ENCODE measurements at regions not wholly inside any gene's neighbourhood (a gene's known extent, or its start where the extent isn't known, plus 50 kb on each side); places are given as distances from the start of the nearest gene placed in this dataset.

DNA sequence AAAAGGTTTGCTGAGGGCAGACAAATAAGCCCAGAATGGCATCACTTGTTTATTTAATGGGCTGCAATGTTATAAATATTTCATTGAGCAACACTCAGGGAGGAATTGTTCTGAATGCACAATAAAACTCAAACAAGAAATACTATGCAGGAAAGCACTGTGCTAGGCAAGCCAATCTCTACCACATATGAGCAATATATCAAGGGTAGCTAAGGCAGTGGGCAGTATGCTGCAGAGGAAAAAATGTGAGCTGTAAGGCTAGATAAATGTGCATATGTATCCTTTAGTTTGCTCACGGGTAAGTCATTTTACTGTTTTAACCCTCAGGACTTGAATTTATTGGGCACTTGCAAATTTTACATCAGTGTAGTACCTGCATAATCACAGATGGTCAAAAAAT, 349.6 kb downstream of the CDC14C start:
- no peak for DNase-seq
- H3K4me1 Mint-ChIP-seq, result no peaks in the 10 kb centered on the region
- TF ChIP-seq, protein P1, sequence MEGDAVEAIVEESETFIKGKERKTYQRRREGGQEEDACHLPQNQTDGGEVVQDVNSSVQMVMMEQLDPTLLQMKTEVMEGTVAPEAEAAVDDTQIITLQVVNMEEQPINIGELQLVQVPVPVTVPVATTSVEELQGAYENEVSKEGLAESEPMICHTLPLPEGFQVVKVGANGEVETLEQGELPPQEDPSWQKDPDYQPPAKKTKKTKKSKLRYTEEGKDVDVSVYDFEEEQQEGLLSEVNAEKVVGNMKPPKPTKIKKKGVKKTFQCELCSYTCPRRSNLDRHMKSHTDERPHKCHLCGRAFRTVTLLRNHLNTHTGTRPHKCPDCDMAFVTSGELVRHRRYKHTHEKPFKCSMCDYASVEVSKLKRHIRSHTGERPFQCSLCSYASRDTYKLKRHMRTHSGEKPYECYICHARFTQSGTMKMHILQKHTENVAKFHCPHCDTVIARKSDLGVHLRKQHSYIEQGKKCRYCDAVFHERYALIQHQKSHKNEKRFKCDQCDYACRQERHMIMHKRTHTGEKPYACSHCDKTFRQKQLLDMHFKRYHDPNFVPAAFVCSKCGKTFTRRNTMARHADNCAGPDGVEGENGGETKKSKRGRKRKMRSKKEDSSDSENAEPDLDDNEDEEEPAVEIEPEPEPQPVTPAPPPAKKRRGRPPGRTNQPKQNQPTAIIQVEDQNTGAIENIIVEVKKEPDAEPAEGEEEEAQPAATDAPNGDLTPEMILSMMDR (IDR thresholded peaks at IDR 0.05), result no peak
- H3K36me3 Mint-ChIP-seq (ENCODE audit: low read depth), result no peaks in the 10 kb centered on the region
- no peak overlapping the region for H3K4me3 Mint-ChIP-seq
- no peaks in the 10 kb centered on the region for H3K9me3 Mint-ChIP-seq
- no peak overlapping the region for H3K27ac Mint-ChIP-seq
- peaks cover 4% of the 10 kb centered on the region for H3K27me3 Mint-ChIP-seq (ENCODE audit: low read depth, poor library complexity)

DNA sequence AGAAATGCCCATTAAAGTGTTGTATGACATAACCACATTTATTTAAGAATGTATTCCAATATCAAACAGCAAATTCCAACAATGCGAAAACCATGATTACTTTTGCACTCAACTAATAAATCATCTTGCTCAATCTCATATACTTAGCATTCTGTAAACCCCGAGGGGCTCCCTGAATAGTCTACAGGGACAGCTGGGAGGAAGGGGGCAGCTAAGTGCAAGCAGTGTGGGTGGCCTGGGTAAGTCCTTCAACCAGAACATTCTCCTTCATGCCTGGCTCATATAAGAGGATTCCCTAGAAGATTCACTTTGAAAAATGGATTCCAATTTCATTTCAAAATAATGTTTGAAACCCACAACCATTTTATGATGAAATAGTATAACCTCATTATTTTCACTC, 355.5 kb downstream of the CDC14C start:
- Mint-ChIP-seq H3K4me3 (no peak overlapping the region), H3K27ac (no peak overlapping the region), H3K4me1 (peaks cover 8% of the 10 kb centered on the region), H3K9me3 (no peaks in the 10 kb centered on the region), H3K36me3 (ENCODE audit: low read depth) (no peaks in the 10 kb centered on the region), H3K27me3 (ENCODE audit: low read depth, poor library complexity) (no peaks in the 10 kb centered on the region)
- DNase-seq, result peak; percentile 5
- TF ChIP-seq, protein P1 (IDR thresholded peaks at IDR 0.05), result no peak

DNA sequence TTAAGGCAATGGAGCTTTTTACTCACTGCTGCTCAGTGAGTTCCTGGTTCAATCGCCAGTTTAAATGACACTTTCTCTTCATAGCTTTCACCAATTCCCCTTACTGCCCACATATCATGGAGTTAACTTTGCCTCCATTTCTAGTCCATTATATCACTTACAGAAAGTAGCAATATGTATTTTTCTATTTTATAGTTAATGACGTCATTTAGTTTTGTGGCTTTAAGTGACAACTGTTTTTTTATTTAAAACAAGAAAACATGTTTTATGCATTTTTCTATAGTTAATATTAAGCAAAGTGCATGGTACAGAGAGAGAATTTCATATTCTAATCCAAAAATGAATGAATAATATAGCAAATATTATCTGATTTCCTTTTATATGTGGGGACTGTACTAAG, 363.3 kb downstream of the CDC14C start:
- TF ChIP-seq, protein P1 (IDR thresholded peaks at IDR 0.05), result no peak

DNA sequence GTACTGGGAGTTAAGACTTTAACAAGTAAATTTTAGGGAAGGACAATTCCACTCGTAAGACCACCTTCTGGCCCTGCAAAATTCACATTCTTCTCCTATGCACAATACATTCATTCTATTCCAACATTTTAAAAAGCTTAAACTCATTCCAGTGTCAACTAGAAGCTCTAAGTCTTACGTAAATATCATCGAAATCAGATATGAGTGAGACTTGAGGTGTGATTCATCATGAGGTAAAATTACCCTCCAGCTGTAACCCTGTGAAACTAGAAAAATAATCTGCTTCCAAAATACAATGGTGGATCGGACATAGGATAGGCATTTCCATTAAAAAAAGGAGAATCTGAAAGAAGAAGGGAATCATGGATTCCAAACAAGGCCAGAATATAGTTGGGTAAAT, 370.3 kb downstream of the CDC14C start:
- no peak overlapping the region for H3K27ac Mint-ChIP-seq
- no peaks in the 10 kb centered on the region for H3K27me3 Mint-ChIP-seq (ENCODE audit: low read depth, poor library complexity)
- no peaks in the 10 kb centered on the region for H3K4me1 Mint-ChIP-seq
- H3K4me3 Mint-ChIP-seq, result no peak overlapping the region
- no peaks in the 10 kb centered on the region for H3K36me3 Mint-ChIP-seq (ENCODE audit: low read depth)
- no peak for DNase-seq
- peaks cover 3% of the 10 kb centered on the region for H3K9me3 Mint-ChIP-seq
- TF ChIP-seq, protein P1 (IDR thresholded peaks at IDR 0.05), result no peak

More for the DNA sequence above, 363.3 kb downstream of the CDC14C start:
- no peaks in the 10 kb centered on the region for H3K9me3 Mint-ChIP-seq
- H3K36me3 Mint-ChIP-seq (ENCODE audit: low read depth), result no peaks in the 10 kb centered on the region
- peaks cover 10% of the 10 kb centered on the region for H3K4me1 Mint-ChIP-seq
- no peak overlapping the region for H3K4me3 Mint-ChIP-seq
- DNase-seq, result no peak
- H3K27me3 Mint-ChIP-seq (ENCODE audit: low read depth, poor library complexity), result no peaks in the 10 kb centered on the region
- no peak overlapping the region for H3K27ac Mint-ChIP-seq

DNA sequence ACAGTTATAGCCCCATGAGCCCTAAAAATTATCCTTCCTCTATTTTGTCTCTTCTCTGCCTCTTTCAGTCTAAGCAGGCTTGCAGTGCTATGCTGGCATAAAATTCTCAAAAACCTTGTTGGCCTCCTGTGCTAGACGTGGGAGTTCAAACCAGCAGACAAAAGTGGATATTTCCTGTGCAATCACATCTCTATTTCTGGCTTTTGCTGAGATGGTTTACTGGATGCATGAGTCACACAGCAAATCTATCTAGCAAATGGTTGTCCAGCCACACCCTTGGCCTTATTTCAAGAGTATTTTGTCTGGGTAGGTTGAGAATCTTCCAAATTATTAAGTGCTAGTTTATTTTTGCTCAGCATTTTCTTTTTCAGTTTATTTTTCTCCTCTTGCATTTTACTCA, 370.8 kb downstream of the CDC14C start:
- no peaks in the 10 kb centered on the region for H3K36me3 Mint-ChIP-seq (ENCODE audit: low read depth)
- no peak overlapping the region for H3K27ac Mint-ChIP-seq
- no peaks in the 10 kb centered on the region for H3K27me3 Mint-ChIP-seq (ENCODE audit: low read depth, poor library complexity)
- H3K4me3 Mint-ChIP-seq, result no peak overlapping the region
- H3K9me3 Mint-ChIP-seq, result peaks cover 3% of the 10 kb centered on the region
- TF ChIP-seq, protein P1 (IDR thresholded peaks at IDR 0.05), result no peak
- H3K4me1 Mint-ChIP-seq, result no peaks in the 10 kb centered on the region
- no peak for DNase-seq

DNA sequence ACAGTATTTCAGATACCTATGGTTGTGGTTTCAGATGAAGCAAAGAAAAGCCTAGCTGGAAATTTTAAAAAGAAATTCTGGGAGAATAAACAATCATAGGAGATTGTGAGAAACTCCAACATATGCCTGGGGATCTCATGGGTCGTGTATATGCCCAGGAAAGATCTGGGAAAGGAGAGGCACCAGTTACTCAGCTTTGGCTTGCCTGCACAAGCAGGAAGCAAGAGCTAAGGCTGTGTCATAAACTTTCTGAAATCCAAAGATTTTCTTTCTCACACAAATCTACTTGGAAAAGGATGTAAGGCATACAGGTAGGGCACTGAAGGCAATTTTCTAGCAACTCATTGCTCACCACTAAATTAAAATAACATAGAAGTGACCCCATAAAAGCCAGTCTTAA, 373.6 kb downstream of the CDC14C start:
- TF ChIP-seq, protein P1 (IDR thresholded peaks at IDR 0.05), result no peak
- H3K27me3 Mint-ChIP-seq (ENCODE audit: low read depth, poor library complexity), result no peaks in the 10 kb centered on the region
- no peaks in the 10 kb centered on the region for H3K4me1 Mint-ChIP-seq
- DNase-seq, result no peak
- no peaks in the 10 kb centered on the region for H3K36me3 Mint-ChIP-seq (ENCODE audit: low read depth)
- H3K9me3 Mint-ChIP-seq, result peaks cover 3% of the 10 kb centered on the region
- no peak overlapping the region for H3K4me3 Mint-ChIP-seq
- H3K27ac Mint-ChIP-seq, result no peak overlapping the region
